ENCODE measurements at regions not wholly inside any gene's neighbourhood (a gene's known extent, or its start where the extent isn't known, plus 50 kb on each side); places are given as distances from the start of the nearest gene placed in this dataset.

DNA sequence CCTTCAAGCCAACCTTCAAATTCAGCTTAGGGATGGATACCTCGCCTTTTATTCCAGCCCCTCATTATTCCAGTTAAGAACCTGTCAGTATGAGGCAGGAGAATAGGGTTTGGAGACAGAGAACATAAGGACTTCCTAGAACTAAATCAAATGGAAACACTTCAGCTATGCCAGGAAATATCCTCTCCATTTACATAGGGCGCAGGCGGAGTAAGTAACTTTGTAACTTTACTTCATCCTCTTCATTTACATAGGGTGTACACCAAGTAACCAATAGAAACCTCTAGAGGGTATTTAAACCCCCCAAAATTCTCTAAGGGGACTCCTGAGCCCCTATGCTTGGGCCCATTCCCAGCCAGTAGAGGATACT lies 75.4 kb upstream of the ATF3 start:
- ATAC-seq (replicated peaks): no peak
- Mint-ChIP-seq H3K9me3 (no peaks in the 10 kb centered on the region), H3K36me3 (no peaks in the 10 kb centered on the region), H3K4me3 (no peak overlapping the region), H3K4me1 (no peaks in the 10 kb centered on the region), H3K27ac (no peak overlapping the region), H3K27me3 (peaks cover 27 to 43% of the 10 kb centered on the region in 2 donors)
- no peak for DNase-seq

DNA sequence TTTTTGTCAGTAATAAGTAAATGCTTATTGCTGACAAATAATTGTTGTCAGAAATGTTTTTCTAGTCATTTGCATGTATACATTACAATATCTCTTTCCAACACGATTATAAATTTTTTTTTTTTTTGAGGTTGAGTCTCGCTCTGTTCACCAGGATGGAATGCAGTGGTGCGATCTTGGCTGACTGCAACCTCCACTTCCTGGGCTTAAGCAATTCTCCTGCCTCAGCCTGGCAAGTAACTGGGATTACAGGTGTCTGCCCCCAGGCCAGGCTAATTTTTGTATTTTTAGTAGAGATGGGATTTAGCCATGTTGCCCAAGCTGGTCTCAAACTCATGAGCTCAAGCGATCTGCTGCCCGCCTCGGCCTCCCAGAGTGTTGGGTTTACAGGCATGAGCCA lies 72.0 kb upstream of the ATF3 start:
- H3K36me3 Mint-ChIP-seq: no peaks in the 10 kb centered on the region
- peaks cover 22 to 26% of the 10 kb centered on the region in 2 donors for H3K27me3 Mint-ChIP-seq
- no peak overlapping the region for H3K4me3 Mint-ChIP-seq
- no peak for ATAC-seq (replicated peaks)
- H3K9me3 Mint-ChIP-seq: no peaks in the 10 kb centered on the region
- DNase-seq: no peak
- no peaks in the 10 kb centered on the region for H3K4me1 Mint-ChIP-seq
- H3K27ac Mint-ChIP-seq: no peak overlapping the region

DNA sequence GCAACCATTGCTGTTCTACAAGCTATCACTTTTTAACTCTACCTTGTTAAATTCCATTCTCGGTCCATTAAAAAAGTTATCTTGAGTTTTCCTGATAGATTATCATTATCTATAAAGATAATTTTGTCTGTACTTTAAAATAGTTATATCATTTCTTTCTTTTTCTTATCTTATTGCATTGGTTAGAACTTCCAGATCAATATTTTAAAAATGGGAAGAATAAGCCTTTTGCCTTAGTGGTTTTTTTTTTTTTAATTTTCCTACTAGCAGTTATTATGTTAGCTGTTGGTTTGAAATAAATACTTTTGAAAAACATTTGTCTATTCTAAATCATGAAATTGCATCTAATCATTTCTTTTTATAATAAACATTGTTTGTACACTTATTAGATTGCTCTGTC lies 71.0 kb upstream of the ATF3 start:
- Mint-ChIP-seq H3K4me1 (peaks cover under 1 to 1% of the 10 kb centered on the region in 2 donors), H3K4me3 (no peak overlapping the region), H3K36me3 (no peaks in the 10 kb centered on the region), H3K9me3 (no peaks in the 10 kb centered on the region), H3K27ac (no peak overlapping the region), H3K27me3 (peaks cover 17 to 21% of the 10 kb centered on the region in 2 donors)
- ATAC-seq (replicated peaks) (no peak), DNase-seq (no peak)

DNA sequence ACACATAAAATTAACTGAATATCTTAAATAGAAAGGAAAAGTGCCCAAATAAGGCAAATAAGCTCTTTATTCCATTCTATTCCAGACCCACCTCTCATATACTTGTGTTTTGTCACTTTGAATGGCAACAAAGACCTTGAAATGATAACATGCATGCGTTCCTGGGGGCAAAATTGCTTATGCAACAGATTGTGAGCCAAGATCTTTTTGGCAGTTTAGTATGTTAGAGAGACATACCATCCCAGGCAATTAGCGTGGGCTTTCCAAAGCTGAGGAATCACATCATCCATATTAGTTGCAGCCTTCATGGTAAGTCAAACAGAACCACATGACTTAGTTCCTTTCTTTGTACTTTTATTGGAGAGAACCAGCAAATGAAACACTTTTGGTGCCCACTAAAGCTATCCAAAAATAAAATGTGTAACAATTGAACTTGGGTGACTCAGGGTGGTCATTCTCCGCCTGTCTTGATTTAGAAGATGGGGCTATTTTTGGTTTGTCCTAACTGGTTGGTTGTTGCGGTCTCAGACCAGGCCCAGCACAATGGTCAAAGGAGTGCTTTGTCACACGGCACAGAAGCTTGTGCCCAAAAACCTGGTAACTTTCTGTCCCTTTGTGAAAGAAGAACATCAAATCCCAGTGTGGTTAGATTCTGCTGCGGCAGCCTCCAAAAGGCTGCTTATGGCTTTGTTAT lies 68.7 kb upstream of the ATF3 start:
- H3K4me1 Mint-ChIP-seq: peaks cover 7% of the 10 kb centered on the region in 2 donors
- H3K36me3 Mint-ChIP-seq: no peaks in the 10 kb centered on the region
- ATAC-seq (replicated peaks) (no peak), DNase-seq (no peak)
- no peak overlapping the region for H3K4me3 Mint-ChIP-seq
- H3K27me3 Mint-ChIP-seq: peaks cover 5 to 8% of the 10 kb centered on the region in 2 donors
- H3K27ac Mint-ChIP-seq: no peak overlapping the region
- H3K9me3 Mint-ChIP-seq: no peaks in the 10 kb centered on the region

DNA sequence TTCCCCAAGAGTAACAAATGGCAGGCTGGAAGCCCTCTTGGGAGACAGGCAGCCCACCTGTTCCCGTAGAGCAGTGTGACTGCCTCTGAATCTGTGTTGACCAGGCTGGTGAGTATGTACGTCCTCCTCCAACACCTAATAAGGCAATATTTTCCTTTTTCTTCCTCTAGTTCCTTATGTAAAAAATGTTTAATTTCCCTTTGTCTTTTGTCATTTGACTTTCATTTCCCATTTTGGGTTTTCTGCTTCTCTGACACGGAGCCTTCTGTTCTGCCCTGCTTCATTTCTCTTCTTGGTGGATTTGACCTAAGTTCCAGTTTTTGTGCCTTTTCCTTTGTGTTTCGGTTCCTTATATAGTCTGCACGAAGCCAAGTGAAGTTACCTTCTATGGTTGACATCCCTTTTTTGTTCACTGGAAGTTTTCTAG lies 65.8 kb upstream of the ATF3 start:
- Mint-ChIP-seq H3K36me3 (no peaks in the 10 kb centered on the region), H3K27ac (peak overlapping the region; percentile 15), H3K27me3 (peaks cover 6 to 7% of the 10 kb centered on the region in 2 donors), H3K4me3 (peak overlapping the region in 1 of 2 donors; percentile 6), H3K4me1 (peaks cover 7 to 13% of the 10 kb centered on the region in 2 donors), H3K9me3 (no peaks in the 10 kb centered on the region)
- DNase-seq (peak; percentile 34), ATAC-seq (replicated peaks) (peak; percentile 96 to 97)

DNA sequence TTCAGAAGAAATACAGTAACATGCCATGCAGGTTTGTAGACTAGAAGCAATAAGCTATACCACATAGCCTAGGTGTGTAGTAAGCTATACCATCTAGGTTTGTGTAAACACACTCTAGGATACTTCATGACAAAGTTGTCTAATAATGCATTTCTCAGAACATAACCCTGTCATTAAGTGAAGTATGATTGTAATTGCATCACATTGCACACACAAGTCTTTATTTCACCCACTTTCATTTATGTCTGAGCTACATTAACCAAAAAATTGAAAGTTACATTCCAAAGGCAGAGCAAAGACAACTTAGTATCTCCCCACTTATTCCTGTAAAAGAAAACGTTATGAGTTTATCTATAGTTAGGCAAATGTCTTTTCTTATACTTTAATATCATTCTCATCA lies 64.5 kb upstream of the ATF3 start:
- no peak for ATAC-seq (replicated peaks)
- peaks cover 6 to 12% of the 10 kb centered on the region in 2 donors for H3K27me3 Mint-ChIP-seq
- no peaks in the 10 kb centered on the region for H3K9me3 Mint-ChIP-seq
- DNase-seq: no peak
- H3K36me3 Mint-ChIP-seq: no peaks in the 10 kb centered on the region
- no peak overlapping the region for H3K27ac Mint-ChIP-seq
- H3K4me3 Mint-ChIP-seq: no peak overlapping the region
- peaks cover 7 to 13% of the 10 kb centered on the region in 2 donors for H3K4me1 Mint-ChIP-seq

DNA sequence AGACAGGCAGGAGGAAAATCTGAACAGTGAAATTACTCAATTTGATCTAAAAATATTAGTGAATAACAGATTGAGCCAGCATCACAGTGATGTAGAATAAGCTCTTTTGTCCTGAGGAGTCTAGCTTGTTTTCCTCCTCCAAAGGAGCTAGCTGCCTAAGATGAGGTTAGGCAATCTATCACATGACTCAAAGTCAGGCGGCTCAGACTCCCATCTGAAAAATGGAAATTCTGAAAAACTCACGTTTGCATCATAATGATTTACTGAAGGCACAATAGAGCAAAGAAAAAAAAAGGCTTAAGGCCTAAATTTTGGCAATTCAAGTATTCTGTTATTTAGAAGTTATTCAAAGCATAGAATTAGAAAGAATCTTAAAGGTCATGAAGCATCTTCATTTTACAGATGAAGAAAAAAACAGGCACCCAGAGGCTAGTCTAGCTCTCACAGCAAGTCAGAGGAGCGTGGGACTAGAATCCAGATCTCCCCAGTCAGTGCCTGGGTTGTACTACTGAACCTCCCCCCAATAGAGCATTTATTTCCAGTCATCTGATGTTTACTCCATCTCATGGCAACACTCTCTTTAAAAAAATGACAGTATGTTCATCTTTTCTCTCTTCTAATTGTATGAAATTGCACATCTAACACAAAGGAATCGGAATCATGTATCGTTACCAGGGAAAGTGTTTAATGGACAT lies 62.5 kb upstream of the ATF3 start:
- Mint-ChIP-seq H3K27ac (no peak overlapping the region), H3K9me3 (no peaks in the 10 kb centered on the region), H3K36me3 (no peaks in the 10 kb centered on the region), H3K4me1 (peaks cover 7 to 13% of the 10 kb centered on the region in 2 donors), H3K4me3 (no peak overlapping the region), H3K27me3 (peaks cover 6 to 15% of the 10 kb centered on the region in 2 donors)
- ATAC-seq (replicated peaks) (no peak), DNase-seq (no peak)

DNA sequence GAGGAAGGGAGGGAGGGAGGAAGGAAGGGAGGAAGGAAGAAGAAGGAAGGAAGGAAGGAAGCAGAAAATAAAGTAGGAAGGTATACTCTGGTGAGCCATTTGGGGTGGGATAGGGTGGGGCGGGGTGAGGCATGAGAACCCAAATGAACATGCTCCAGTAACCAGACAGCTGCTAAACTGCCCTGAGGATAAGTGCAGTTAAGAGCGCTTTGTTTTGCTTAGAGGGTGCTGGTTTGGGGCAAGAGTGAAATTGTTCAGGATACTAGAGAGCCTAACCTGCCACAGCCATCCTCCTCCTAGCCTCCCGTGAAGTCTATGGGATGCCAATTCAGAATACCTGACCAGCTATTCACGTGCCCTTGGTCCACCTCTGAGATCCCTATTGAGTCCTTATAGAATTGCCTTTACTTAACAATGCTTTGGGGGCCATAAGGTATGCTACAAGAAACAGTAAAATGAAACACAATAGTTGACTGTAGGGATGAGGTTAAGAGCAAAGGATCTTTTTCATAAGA lies 59.0 kb upstream of the ATF3 start:
- Mint-ChIP-seq H3K9me3 (no peaks in the 10 kb centered on the region), H3K36me3 (no peaks in the 10 kb centered on the region), H3K4me3 (no peak overlapping the region), H3K27me3 (peaks cover 22 to 23% of the 10 kb centered on the region in 2 donors), H3K27ac (no peak overlapping the region), H3K4me1 (peaks cover 0 to 6% of the 10 kb centered on the region in 2 donors)
- ATAC-seq (replicated peaks) (no peak), DNase-seq (no peak)

DNA sequence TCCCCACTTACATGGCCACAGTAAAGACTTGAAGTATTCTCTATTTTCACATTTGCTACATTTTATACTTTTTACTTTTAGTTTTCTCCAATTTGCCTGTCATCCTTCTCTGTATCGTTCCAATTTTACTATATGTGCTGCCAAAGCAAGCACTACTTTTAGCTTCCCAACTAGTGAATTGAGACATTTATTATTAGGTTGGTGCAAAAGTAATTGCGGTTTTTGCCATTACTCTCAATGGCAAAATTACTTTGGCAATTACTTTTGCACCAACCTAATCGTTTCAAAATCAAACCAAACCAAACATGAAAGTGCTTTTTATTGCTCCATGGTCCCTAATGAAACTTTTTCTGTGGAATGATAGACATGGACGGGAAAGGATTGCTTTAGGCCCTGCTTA lies 56.6 kb upstream of the ATF3 start:
- DNase-seq: no peak
- Mint-ChIP-seq H3K27ac (no peak overlapping the region), H3K27me3 (peaks cover 15 to 16% of the 10 kb centered on the region in 2 donors), H3K4me1 (no peaks in the 10 kb centered on the region), H3K4me3 (no peak overlapping the region), H3K36me3 (no peaks in the 10 kb centered on the region), H3K9me3 (no peaks in the 10 kb centered on the region)
- ATAC-seq (replicated peaks): no peak

DNA sequence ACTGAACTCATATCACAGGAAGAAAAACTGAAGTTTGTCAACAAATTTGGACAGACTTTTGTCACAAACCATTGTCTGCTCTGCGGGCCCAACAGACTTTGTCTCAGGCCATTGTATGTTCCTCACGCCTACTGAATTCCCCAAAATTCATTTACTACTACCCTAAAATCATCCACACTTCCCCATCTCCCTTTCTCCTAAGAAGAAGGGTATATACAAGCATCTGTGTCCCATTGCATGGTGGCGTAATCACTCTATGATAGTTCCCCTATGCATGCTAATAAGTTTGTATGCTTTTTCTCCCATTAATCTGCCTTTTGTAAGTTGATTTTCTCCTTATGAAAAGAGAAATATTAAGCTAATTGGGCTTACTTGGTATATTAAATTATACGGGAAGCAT lies 54.9 kb upstream of the ATF3 start:
- DNase-seq: no peak
- no peak overlapping the region for H3K4me3 Mint-ChIP-seq
- no peaks in the 10 kb centered on the region for H3K36me3 Mint-ChIP-seq
- ATAC-seq (replicated peaks): no peak
- peaks cover 3 to 11% of the 10 kb centered on the region in 2 donors for H3K4me1 Mint-ChIP-seq
- H3K27ac Mint-ChIP-seq: no peak overlapping the region
- H3K9me3 Mint-ChIP-seq: no peaks in the 10 kb centered on the region
- H3K27me3 Mint-ChIP-seq: peaks cover 14 to 15% of the 10 kb centered on the region in 2 donors

DNA sequence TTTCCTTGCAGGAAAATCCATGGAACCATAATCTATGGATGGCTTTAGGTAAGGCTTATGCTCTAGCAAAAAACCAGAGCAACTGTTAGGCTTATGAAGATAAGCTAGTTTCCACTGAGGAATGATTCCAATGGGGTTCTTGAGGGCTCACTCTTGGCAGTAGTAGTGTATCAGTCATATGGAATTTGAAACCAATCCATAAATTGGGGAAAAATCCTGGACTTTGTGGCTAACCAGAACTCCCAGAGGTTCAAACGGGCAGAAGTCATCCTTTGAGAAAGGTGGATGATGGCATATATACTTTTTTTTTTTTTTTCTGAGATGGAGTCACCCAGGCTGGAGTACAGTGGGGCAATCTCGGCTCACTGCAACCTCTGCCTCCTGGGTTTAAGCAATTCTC lies 54.2 kb upstream of the ATF3 start:
- no peaks in the 10 kb centered on the region for H3K9me3 Mint-ChIP-seq
- peaks cover 8 to 15% of the 10 kb centered on the region in 2 donors for H3K27me3 Mint-ChIP-seq
- peaks cover 0 to 3% of the 10 kb centered on the region in 2 donors for H3K36me3 Mint-ChIP-seq
- ATAC-seq (replicated peaks): no peak
- H3K4me3 Mint-ChIP-seq: no peak overlapping the region
- H3K4me1 Mint-ChIP-seq: peaks cover 5 to 16% of the 10 kb centered on the region in 2 donors
- no peak for DNase-seq
- H3K27ac Mint-ChIP-seq: no peak overlapping the region

DNA sequence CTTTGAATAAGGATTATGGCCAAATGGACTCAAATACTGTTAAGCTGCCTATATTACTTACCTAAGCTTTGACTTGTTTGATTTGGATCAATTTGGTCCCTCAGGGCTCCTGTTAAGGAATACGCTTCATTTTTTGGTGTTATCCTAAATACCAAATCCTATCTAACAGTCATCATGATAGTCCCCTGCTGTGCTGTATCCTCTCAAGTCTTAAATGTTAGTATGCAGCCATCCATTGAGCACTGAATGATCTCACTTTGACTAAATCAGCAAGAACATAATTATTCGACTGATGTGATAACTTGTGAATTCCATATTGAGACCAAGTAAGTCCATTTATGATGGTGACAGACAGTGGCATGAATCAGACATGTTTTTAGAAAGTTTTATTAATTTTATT lies 53.1 kb upstream of the ATF3 start:
- Mint-ChIP-seq H3K36me3 (peaks cover 2 to 3% of the 10 kb centered on the region in 2 donors), H3K4me1 (peaks cover 7 to 26% of the 10 kb centered on the region in 2 donors), H3K27ac (no peak overlapping the region), H3K9me3 (no peaks in the 10 kb centered on the region), H3K27me3 (peaks cover 8 to 15% of the 10 kb centered on the region in 2 donors), H3K4me3 (no peak overlapping the region)
- DNase-seq (no peak), ATAC-seq (replicated peaks) (no peak)

DNA sequence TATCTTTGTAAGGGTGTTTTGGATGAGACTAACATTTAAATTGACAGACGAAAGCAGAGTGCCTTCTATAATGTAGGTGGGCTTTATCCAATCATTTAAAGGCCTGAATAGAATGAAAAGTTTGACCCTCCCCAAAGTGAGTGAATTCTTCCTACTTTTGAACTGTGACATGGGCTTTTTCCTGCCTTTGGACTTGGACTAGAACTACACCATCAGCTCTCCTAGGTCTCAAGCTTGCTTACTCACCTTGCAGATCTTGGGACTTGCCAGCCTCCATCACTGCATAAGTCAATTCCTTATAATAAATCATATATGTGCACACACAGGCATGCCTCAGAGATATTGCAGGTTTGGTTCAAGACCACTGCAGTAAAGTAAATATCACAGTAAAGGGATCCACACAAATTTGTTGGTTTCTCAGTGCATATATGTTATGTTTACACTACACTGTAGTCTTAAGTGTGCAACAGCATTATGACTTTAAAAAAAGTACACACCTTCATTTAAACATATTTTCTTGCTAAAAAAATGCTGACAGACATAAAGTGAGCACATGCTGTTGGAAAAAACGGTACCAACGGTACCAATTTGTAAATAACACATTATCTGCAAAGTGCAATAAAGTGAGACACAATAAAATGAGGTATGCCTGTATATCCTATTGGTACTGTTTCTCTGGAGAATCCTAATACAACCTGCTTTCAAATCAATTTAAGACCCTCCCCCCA lies 51.6 kb upstream of the ATF3 start:
- Mint-ChIP-seq H3K4me3 (no peak overlapping the region), H3K27me3 (peaks cover 0 to 8% of the 10 kb centered on the region in 2 donors), H3K4me1 (peaks cover 13 to 37% of the 10 kb centered on the region in 2 donors), H3K9me3 (no peaks in the 10 kb centered on the region), H3K27ac (no peak overlapping the region), H3K36me3 (peaks cover 2 to 3% of the 10 kb centered on the region in 2 donors)
- ATAC-seq (replicated peaks): no peak
- DNase-seq: no peak

Data from stimulated activated naive B cell treated with anti-CD40 and anti-IgM and Interleukin-4, amounts not matched to agents 10 μg/mL and 1 μg/mL and 100 μg/mL, for 72 hours (primary cell).